IMR-90 (cell line): ENCODE measurements at regions not wholly inside any gene's neighbourhood (a gene's known extent, or its start where the extent isn't known, plus 50 kb on each side); places are given as distances from the start of the nearest gene placed in this dataset.

Experiments used
- BHLHE40 ChIP-seq: fragments of 150-350 bp; IDR thresholded peaks from 2 replicates; pipeline ENCODE4 v1.6.1; 2016; ENCODE audit warnings: mild to moderate bottlenecking, low read depth, low read length
- CHD1 ChIP-seq: IDR thresholded peaks from 2 replicates; pipeline ENCODE4 v1.6.1; 2012; ENCODE audit warnings: low read depth, low read length, improper control_type of control experiment
- FOS ChIP-seq: fragments of 150-350 bp; IDR thresholded peaks from 2 replicates; pipeline ENCODE4 v1.6.1; 2016; ENCODE audit warnings: low read depth, low read length
- POLR2A ChIP-seq: IDR thresholded peaks from 2 replicates; pipeline ENCODE4 v1.6.1; 2012; ENCODE audit warnings: mild to moderate bottlenecking, low read depth, low read length
- RAD21 ChIP-seq: IDR thresholded peaks from 2 replicates; pipeline ENCODE4 v1.6.1; 2012; ENCODE audit warnings: low read length, improper control_type of control experiment
- TF ChIP-seq, protein P1 (sequence below): conservative IDR thresholded peaks from 2 replicates; pipeline ENCODE4 v1.5.1; 2012; ENCODE audit warnings: mild to moderate bottlenecking, low read depth, low read length, improper control_type of control experiment

DNA sequence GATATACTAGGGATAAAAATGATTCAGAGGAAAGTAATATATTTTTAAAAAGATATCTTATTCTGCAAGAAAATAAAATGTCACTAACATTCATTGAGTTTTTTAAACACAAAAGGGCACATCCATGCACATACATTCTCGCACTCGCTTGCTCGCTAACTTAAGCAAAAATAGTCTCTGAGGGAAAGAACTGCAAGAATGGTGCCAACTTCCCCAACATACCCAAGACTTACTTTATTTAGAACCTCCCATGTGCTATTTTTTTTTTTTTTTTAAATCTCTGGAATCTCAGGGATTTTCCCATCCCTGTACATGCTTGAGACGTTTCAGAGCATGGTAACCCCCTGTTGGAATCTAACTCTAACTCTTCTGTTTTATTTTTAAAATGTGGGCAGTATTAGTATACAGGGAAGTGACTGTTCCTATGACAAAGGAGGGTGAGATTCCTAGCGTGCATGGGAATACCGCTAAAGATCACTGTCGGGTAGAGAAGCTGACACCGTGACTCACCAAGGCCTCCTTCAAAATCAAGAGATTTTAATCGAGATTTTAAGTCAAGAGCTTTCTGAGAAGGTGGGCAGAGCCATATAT lies 187.9 kb upstream of the ZEB2 start:
- TF ChIP-seq, protein P1, sequence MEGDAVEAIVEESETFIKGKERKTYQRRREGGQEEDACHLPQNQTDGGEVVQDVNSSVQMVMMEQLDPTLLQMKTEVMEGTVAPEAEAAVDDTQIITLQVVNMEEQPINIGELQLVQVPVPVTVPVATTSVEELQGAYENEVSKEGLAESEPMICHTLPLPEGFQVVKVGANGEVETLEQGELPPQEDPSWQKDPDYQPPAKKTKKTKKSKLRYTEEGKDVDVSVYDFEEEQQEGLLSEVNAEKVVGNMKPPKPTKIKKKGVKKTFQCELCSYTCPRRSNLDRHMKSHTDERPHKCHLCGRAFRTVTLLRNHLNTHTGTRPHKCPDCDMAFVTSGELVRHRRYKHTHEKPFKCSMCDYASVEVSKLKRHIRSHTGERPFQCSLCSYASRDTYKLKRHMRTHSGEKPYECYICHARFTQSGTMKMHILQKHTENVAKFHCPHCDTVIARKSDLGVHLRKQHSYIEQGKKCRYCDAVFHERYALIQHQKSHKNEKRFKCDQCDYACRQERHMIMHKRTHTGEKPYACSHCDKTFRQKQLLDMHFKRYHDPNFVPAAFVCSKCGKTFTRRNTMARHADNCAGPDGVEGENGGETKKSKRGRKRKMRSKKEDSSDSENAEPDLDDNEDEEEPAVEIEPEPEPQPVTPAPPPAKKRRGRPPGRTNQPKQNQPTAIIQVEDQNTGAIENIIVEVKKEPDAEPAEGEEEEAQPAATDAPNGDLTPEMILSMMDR: no peak
- no peak for TF ChIP-seq POLR2A
- no peak for TF ChIP-seq BHLHE40
- no peak for TF ChIP-seq RAD21
- TF ChIP-seq FOS: no peak
- TF ChIP-seq CHD1: no peak
